NT2/D1 (cell line): ENCODE measurements at regions not wholly inside any gene's neighbourhood (a gene's known extent, or its start where the extent isn't known, plus 50 kb on each side); places are given as distances from the start of the nearest gene placed in this dataset.

Experiments used
- SUZ12 ChIP-seq: IDR thresholded peaks from 2 replicates; pipeline ENCODE4 v1.6.1; 2011; ENCODE audit not compliant: insufficient read length, insufficient read depth; ENCODE audit errors: extremely low read depth
- YY1 ChIP-seq: IDR thresholded peaks from 2 replicates; pipeline ENCODE4 v1.6.1; 2011; ENCODE audit not compliant: insufficient read length, insufficient read depth

- TF ChIP-seq YY1 (no peak), SUZ12 (no peak)
Observed at GRCh38 chr17:77432742-77433141, 292.0 kb downstream of the SEC14L1 start.
